Prostate gland (tissue), 2 donors: ENCODE measurements at regions not wholly inside any gene's neighbourhood (a gene's known extent, or its start where the extent isn't known, plus 50 kb on each side); places are given as distances from the start of the nearest gene placed in this dataset.

Experiments
- DNase-seq: peaks from one replicate; pipeline ENCODE4 v3.0.0-alpha.2; 2019; ENCODE audit warnings: low spot score
- H3K27ac ChIP-seq, 2 donors: fragments of 200-600 bp; sonication (generic); 2 replicates each; pipeline ENCODE4 v1.5.1; 2017 to 2019
- H3K27me3 ChIP-seq: fragments of 200-600 bp; sonication (generic); replicated peaks from 2 replicates; pipeline ENCODE4 v1.5.1; 2019; ENCODE audit not compliant: insufficient read depth
- H3K36me3 ChIP-seq, 2 donors: fragments of 200-600 bp; sonication (generic); 1 replicate in 1 of 2; 2 replicates in 1 of 2; pipeline versions ENCODE4 v1.5.1 to v1.8.1; 2017 to 2019
- H3K4me1 ChIP-seq: fragments of 200-600 bp; sonication (generic); replicated peaks from 2 replicates; pipeline ENCODE4 v1.5.1; 2019
- H3K4me3 ChIP-seq, 2 donors: fragments of 200-600 bp; sonication (generic); 2 replicates each; pipeline ENCODE4 v1.5.1; 2017 to 2019
- H3K9me3 ChIP-seq: fragments of 200-600 bp; sonication (generic); 2 replicates; pipeline ENCODE4 v1.5.1; 2017
- POLR2A ChIP-seq: fragments of 450-650 bp; IDR thresholded peaks from one replicate; pipeline ENCODE4 v1.6.1; 2016; ENCODE audit warnings: antibody characterized with exemption, mild to moderate bottlenecking
- POLR2AphosphoS5 ChIP-seq: sonication (generic); formaldehyde crosslinking; IDR thresholded peaks from one replicate; pipeline ENCODE4 v1.6.1; 2017; ENCODE audit warnings: antibody characterized with exemption
- WGBS: methylation state at CpG from one replicate; pipeline ENCODE4 v1.1.5; 2018; 5-methylcytosine and 5-hydroxymethylcytosine counted together
- intact Hi-C: fragments of 100-400 bp; cut with DNase I; formaldehyde crosslinking; loops from one replicate; pipeline ENCODE4 v1.14.2; 2022
- TF ChIP-seq, protein P1 (sequence below), 4 experiments: fragments of 200-600 bp in 2 of 4; fragments of 450-650 bp in 2 of 4; sonication (generic) in 2 of 4; IDR thresholded peaks; 1 replicate in 3 of 4; 2 replicates in 1 of 4; pipeline ENCODE4 v1.5.1; 2016 to 2019; ENCODE audit warnings: antibody characterized with exemption in 4 of 4, mild to moderate bottlenecking in 2 of 4, moderate library complexity in 2 of 4

GRCh38 chr3:105232553-105232952 lies 134.2 kb upstream of the ALCAM start:
- TF ChIP-seq POLR2AphosphoS5 = no peak
- no peak for TF ChIP-seq POLR2A
- TF ChIP-seq, protein P1, sequence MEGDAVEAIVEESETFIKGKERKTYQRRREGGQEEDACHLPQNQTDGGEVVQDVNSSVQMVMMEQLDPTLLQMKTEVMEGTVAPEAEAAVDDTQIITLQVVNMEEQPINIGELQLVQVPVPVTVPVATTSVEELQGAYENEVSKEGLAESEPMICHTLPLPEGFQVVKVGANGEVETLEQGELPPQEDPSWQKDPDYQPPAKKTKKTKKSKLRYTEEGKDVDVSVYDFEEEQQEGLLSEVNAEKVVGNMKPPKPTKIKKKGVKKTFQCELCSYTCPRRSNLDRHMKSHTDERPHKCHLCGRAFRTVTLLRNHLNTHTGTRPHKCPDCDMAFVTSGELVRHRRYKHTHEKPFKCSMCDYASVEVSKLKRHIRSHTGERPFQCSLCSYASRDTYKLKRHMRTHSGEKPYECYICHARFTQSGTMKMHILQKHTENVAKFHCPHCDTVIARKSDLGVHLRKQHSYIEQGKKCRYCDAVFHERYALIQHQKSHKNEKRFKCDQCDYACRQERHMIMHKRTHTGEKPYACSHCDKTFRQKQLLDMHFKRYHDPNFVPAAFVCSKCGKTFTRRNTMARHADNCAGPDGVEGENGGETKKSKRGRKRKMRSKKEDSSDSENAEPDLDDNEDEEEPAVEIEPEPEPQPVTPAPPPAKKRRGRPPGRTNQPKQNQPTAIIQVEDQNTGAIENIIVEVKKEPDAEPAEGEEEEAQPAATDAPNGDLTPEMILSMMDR (IDR thresholded peaks at IDR 0.05) = no peak
- Histone ChIP-seq H3K36me3 (no peaks in the 10 kb centered on the region), H3K4me1 (no peaks in the 10 kb centered on the region), H3K9me3 (no peaks in the 10 kb centered on the region), H3K27me3 (no peaks in the 10 kb centered on the region), H3K4me3 (no peak overlapping the region), H3K27ac (no peak overlapping the region)
- DNase-seq = no peak
- intact Hi-C loops = no loop called here
- 77% methylated on average over 1 of the region's 1 CpG for WGBS

GRCh38 chr3:105233010-105233409 lies 133.7 kb upstream of the ALCAM start:
- Histone ChIP-seq H3K4me3 (no peak overlapping the region), H3K36me3 (no peaks in the 10 kb centered on the region), H3K27me3 (no peaks in the 10 kb centered on the region), H3K4me1 (no peaks in the 10 kb centered on the region), H3K9me3 (no peaks in the 10 kb centered on the region), H3K27ac (no peak overlapping the region)
- intact Hi-C loops = no loop called here
- 93% methylated on average over 1 of the region's 1 CpG for WGBS
- DNase-seq = no peak
- TF ChIP-seq POLR2A (no peak), POLR2AphosphoS5 (no peak)
- TF ChIP-seq, protein P1 (IDR thresholded peaks at IDR 0.05) = no peak

DNA sequence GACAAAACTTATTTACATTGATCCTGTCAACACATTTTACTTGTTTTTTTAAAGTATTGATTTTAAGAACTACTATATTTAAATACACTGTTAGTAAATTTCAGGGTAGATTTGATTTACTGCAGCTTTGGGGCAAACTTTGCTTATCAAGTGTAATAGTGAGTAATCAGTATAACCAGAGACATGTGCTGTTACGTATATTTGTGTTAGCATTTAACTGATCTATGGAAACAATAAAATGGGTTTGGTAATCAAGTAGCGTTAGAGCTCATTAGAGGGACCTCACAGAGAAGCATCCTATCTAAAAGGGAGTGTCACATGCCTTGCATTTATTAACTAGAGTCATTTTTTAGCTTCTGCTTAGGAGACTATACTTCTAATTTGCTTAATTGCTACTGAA lies 131.5 kb upstream of the ALCAM start:
- intact Hi-C loops = no loop called here
- 73% methylated on average over 2 of the region's 2 CpGs for WGBS
- H3K4me1 ChIP-seq = no peaks in the 10 kb centered on the region
- no peak for DNase-seq
- TF ChIP-seq POLR2A (no peak), POLR2AphosphoS5 (no peak)
- TF ChIP-seq, protein P1 (IDR thresholded peaks at IDR 0.05) = no peak
- H3K27ac ChIP-seq = no peak overlapping the region
- no peaks in the 10 kb centered on the region for H3K36me3 ChIP-seq
- no peaks in the 10 kb centered on the region for H3K9me3 ChIP-seq
- no peaks in the 10 kb centered on the region for H3K27me3 ChIP-seq
- no peak overlapping the region for H3K4me3 ChIP-seq

DNA sequence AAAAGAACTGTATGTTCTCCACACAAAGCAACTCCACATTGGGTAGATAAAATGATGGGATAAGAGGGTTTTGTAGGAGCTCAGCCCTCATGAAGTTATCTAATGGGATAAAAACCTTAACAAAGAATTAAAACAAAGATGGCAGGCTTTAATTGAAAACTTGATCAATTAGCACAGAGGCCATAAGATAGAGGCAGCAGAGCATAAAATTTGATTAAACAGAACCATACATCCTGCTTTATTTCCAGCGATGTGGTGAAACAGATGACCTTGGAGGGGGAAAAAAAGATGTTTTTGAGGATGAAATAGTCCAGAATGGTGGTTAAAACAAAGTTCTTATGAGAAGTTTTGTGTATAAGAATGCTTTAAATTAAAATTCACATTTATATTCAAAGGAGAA lies 130.9 kb upstream of the ALCAM start:
- no peaks in the 10 kb centered on the region for H3K4me1 ChIP-seq
- TF ChIP-seq, protein P1 (IDR thresholded peaks at IDR 0.05) = no peak
- TF ChIP-seq POLR2AphosphoS5 (no peak), POLR2A (no peak)
- H3K27me3 ChIP-seq = no peaks in the 10 kb centered on the region
- no peaks in the 10 kb centered on the region for H3K36me3 ChIP-seq
- WGBS = 81% methylated on average over 1 of the region's 1 CpG
- DNase-seq = no peak
- no peak overlapping the region for H3K4me3 ChIP-seq
- H3K27ac ChIP-seq = no peak overlapping the region
- intact Hi-C loops = no loop called here
- H3K9me3 ChIP-seq = no peaks in the 10 kb centered on the region

- no peaks in the 10 kb centered on the region for H3K4me1 ChIP-seq
- 56% methylated on average over 1 of the region's 1 CpG for WGBS
- TF ChIP-seq POLR2AphosphoS5 (no peak), POLR2A (no peak)
- TF ChIP-seq, protein P1 (IDR thresholded peaks at IDR 0.05) = no peak
- no peaks in the 10 kb centered on the region for H3K36me3 ChIP-seq
- no peaks in the 10 kb centered on the region for H3K27me3 ChIP-seq
- H3K4me3 ChIP-seq = no peak overlapping the region
- no peak overlapping the region for H3K27ac ChIP-seq
- H3K9me3 ChIP-seq = no peaks in the 10 kb centered on the region
- intact Hi-C loops = no loop called here
- DNase-seq = no peak
These were observed 128.3 kb upstream of the ALCAM start for GRCh38 chr3:105238367-105238766.
